Vagina (tissue), 2 donors: ENCODE measurements at regions not wholly inside any gene's neighbourhood (a gene's known extent, or its start where the extent isn't known, plus 50 kb on each side); places are given as distances from the start of the nearest gene placed in this dataset.
A peak's percentile ranks its signal among the peaks of the same experiment; 100 is the strongest.

Source experiments
- DNase-seq, 2 donors: peaks; one replicate each; pipeline ENCODE4 v3.0.0-alpha.2; 2017; ENCODE audit errors: extremely low spot score in 2 of 2
- H3K27ac ChIP-seq: fragments of 200-600 bp; sonication (generic); one replicate; pipeline ENCODE4 v1.5.1; 2019
- H3K27me3 ChIP-seq: fragments of 200-600 bp; sonication (generic); one replicate; pipeline ENCODE4 v1.5.1; 2019
- H3K36me3 ChIP-seq, 2 donors: fragments of 200-600 bp; sonication (generic); one replicate each; pipeline ENCODE4 v1.5.1; 2017 to 2019
- H3K4me1 ChIP-seq: fragments of 200-600 bp; sonication (generic); one replicate; pipeline ENCODE4 v1.5.1; 2019
- H3K4me3 ChIP-seq, 2 donors: fragments of 200-600 bp; sonication (generic); 1 replicate in 1 of 2; 2 replicates in 1 of 2; pipeline ENCODE4 v1.5.1; 2016 to 2019
- H3K9me3 ChIP-seq: fragments of 200-600 bp; sonication (generic); one replicate; pipeline ENCODE4 v1.5.1; 2019
- POLR2A ChIP-seq, 2 donors: fragments of 450-650 bp; IDR thresholded peaks; one replicate each; pipeline ENCODE4 v1.6.1; 2017; ENCODE audit warnings: antibody characterized with exemption in 2 of 2, mild to moderate bottlenecking in 2 of 2, moderate library complexity in 2 of 2
- POLR2AphosphoS5 ChIP-seq, 2 donors: sonication (generic); formaldehyde crosslinking; IDR thresholded peaks; one replicate each; pipeline ENCODE4 v1.9.0; 2017; ENCODE audit warnings: antibody characterized with exemption in 2 of 2, mild to moderate bottlenecking in 2 of 2, low read depth in 1 of 2; ENCODE audit not compliant: insufficient read depth in 1 of 2
- intact Hi-C: fragments of 100-400 bp; cut with DNase I; formaldehyde crosslinking; loops from one replicate; pipeline ENCODE4 v1.15.1; 2023
- TF ChIP-seq, protein P1 (sequence below), 3 experiments: fragments of 450-650 bp in 2 of 3; fragments of 200-600 bp in 1 of 3; sonication (generic) in 1 of 3; IDR thresholded peaks; one replicate each; pipeline ENCODE4 v1.5.1; 2017 to 2019; ENCODE audit warnings: antibody characterized with exemption in 3 of 3, mild to moderate bottlenecking in 2 of 3, moderate library complexity in 2 of 3

DNA sequence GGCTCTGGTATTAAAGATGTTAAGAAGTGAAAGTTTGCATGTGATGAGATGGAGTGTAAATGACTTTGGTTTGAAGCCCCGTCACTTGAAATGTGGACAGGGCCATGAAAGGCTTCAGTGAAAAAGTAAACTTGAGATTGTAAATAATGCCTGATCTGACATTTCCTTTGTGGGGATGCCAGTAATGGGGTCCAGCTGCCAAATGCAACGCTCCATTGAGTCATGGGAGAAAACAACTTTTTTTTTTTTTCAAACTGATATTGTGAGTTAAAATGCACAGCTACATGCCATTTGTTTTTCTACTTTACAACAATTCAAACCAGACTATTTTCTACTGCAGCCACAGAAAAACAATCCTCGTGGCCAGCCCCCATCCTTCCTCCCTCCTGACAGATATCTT lies 327.0 kb upstream of the TNC start:
- no peak overlapping the region for H3K4me3 ChIP-seq
- H3K27ac ChIP-seq = peak overlapping the region; percentile 31
- H3K36me3 ChIP-seq = no peaks in the 10 kb centered on the region
- DNase-seq = no peak
- H3K27me3 ChIP-seq = no peaks in the 10 kb centered on the region
- TF ChIP-seq, protein P1, sequence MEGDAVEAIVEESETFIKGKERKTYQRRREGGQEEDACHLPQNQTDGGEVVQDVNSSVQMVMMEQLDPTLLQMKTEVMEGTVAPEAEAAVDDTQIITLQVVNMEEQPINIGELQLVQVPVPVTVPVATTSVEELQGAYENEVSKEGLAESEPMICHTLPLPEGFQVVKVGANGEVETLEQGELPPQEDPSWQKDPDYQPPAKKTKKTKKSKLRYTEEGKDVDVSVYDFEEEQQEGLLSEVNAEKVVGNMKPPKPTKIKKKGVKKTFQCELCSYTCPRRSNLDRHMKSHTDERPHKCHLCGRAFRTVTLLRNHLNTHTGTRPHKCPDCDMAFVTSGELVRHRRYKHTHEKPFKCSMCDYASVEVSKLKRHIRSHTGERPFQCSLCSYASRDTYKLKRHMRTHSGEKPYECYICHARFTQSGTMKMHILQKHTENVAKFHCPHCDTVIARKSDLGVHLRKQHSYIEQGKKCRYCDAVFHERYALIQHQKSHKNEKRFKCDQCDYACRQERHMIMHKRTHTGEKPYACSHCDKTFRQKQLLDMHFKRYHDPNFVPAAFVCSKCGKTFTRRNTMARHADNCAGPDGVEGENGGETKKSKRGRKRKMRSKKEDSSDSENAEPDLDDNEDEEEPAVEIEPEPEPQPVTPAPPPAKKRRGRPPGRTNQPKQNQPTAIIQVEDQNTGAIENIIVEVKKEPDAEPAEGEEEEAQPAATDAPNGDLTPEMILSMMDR (IDR thresholded peaks at IDR 0.05) = no peak
- no peak for TF ChIP-seq POLR2AphosphoS5 (IDR thresholded peaks at IDR 0.05; ENCODE audit: insufficient read depth in 1 of 2, low read depth in 1 of 2)
- TF ChIP-seq POLR2A (IDR thresholded peaks at IDR 0.05) = no peak
- H3K4me1 ChIP-seq = peaks cover 18% of the 10 kb centered on the region
- intact Hi-C loops = no loop called here
- no peaks in the 10 kb centered on the region for H3K9me3 ChIP-seq

DNA sequence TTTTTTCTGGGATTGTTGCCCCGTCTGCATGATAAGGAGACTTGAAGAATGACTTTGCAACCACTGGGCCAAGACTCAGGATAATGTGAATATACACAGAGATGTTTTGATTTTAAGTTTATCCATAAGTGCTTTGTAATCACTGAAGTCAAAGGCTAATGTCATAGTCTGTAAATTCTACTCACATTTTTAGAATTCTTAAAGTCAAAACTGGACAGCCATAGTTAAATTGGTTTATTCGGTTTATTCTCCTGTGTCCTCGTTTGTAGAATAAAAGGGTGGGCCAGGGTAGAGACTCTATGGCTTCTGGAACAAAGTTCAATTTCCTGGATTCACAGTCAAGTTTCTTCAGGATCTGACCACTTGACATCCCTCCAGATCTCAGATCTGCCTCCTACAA lies 327.7 kb upstream of the TNC start:
- intact Hi-C loops = no loop called here
- H3K27me3 ChIP-seq = no peaks in the 10 kb centered on the region
- TF ChIP-seq POLR2AphosphoS5 (IDR thresholded peaks at IDR 0.05; ENCODE audit: insufficient read depth in 1 of 2, low read depth in 1 of 2) (no peak), POLR2A (IDR thresholded peaks at IDR 0.05) (no peak)
- TF ChIP-seq, protein P1 (IDR thresholded peaks at IDR 0.05) = no peak
- H3K27ac ChIP-seq = no peak overlapping the region
- H3K4me1 ChIP-seq = peaks cover 16% of the 10 kb centered on the region
- no peak for DNase-seq
- H3K9me3 ChIP-seq = no peaks in the 10 kb centered on the region
- no peaks in the 10 kb centered on the region for H3K36me3 ChIP-seq
- H3K4me3 ChIP-seq = no peak overlapping the region

DNA sequence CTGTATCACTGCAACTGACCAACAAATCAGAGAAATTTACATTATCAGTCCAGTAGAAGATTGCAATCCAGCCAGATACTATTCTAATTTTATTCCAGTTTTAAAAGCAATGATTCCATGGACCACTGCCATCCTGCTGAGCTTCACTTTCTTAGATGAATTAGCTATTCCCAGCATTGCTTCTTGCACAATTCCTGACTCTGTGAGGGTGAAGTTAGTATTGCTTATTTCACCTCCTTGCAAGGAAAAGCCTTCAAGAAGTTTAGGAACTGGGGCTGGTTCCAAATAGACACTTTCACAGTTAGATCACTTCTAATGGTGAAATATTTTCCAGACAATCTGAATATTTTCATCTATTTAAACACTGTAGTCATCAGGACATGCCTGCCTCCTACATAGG lies 338.6 kb upstream of the TNC start:
- intact Hi-C loops = no loop called here
- Histone ChIP-seq H3K4me3 (no peak overlapping the region), H3K4me1 (no peaks in the 10 kb centered on the region), H3K36me3 (no peaks in the 10 kb centered on the region), H3K9me3 (no peaks in the 10 kb centered on the region), H3K27ac (no peak overlapping the region), H3K27me3 (no peaks in the 10 kb centered on the region)
- TF ChIP-seq, protein P1 (IDR thresholded peaks at IDR 0.05) = no peak
- TF ChIP-seq POLR2A (IDR thresholded peaks at IDR 0.05) = no peak
- TF ChIP-seq POLR2AphosphoS5 (IDR thresholded peaks at IDR 0.05; ENCODE audit: insufficient read depth in 1 of 2, low read depth in 1 of 2) = no peak
- DNase-seq = no peak

DNA sequence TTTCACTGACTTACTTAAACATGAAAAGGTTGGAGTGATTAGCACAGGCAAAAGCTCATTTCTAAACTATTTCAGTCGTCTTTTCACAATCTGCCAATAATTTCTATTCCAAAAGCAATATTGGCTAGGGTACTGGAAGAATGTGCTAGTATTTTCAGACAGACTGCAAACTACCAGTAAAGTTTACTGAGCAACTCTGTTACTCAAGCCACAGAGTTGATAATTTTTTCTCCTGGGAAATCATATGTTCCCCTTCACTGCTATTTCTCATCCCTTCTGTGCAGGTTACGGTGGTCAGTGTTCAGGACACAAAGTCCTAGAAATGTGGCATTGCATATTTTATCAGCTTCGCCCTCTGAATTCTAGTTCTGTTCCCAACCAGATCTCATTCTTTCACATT lies 343.3 kb upstream of the TNC start:
- intact Hi-C loops = no loop called here
- TF ChIP-seq POLR2A (IDR thresholded peaks at IDR 0.05) = no peak
- TF ChIP-seq POLR2AphosphoS5 (IDR thresholded peaks at IDR 0.05; ENCODE audit: insufficient read depth in 1 of 2, low read depth in 1 of 2) = no peak
- TF ChIP-seq, protein P1 (IDR thresholded peaks at IDR 0.05) = no peak
- H3K36me3 ChIP-seq = no peaks in the 10 kb centered on the region
- no peak for DNase-seq
- H3K4me1 ChIP-seq = no peaks in the 10 kb centered on the region
- H3K27ac ChIP-seq = no peak overlapping the region
- no peaks in the 10 kb centered on the region for H3K27me3 ChIP-seq
- no peaks in the 10 kb centered on the region for H3K9me3 ChIP-seq
- no peak overlapping the region for H3K4me3 ChIP-seq

DNA sequence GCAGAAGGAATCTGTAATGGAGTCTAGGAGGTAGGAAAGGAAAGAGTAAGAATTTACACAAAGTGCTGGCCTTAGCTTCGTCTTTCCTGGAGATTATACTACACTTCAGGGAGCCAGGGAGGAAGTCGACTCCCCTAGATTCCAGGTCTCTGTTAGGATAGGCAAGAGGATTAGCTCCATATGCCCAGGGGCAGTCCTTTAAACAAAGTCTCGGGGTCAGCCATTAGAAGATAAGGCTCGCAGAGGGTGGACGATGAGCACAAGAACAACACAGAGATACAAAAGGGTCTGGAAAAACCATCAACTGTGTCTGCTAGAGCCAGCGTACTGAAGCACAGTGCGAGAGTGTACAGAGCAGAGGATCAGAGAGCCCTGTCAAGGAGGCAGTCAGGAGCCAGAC lies 344.7 kb upstream of the TNC start:
- Histone ChIP-seq H3K36me3 (no peaks in the 10 kb centered on the region), H3K27ac (no peak overlapping the region), H3K4me1 (no peaks in the 10 kb centered on the region), H3K4me3 (no peak overlapping the region), H3K27me3 (no peaks in the 10 kb centered on the region), H3K9me3 (no peaks in the 10 kb centered on the region)
- TF ChIP-seq POLR2A (IDR thresholded peaks at IDR 0.05) (no peak), POLR2AphosphoS5 (IDR thresholded peaks at IDR 0.05; ENCODE audit: insufficient read depth in 1 of 2, low read depth in 1 of 2) (no peak)
- TF ChIP-seq, protein P1 (IDR thresholded peaks at IDR 0.05) = no peak
- intact Hi-C loops = no loop called here
- no peak for DNase-seq
